Muscle layer of duodenum (tissue), 2 donors: ENCODE measurements at regions not wholly inside any gene's neighbourhood (a gene's known extent, or its start where the extent isn't known, plus 50 kb on each side); places are given as distances from the start of the nearest gene placed in this dataset.

Source experiments
- H3K27ac ChIP-seq: one replicate; pipeline ENCODE4 v1.7.0; 2013; ENCODE audit warnings: mild to moderate bottlenecking, low read length
- H3K27me3 ChIP-seq: one replicate; pipeline ENCODE4 v1.7.0; 2013; ENCODE audit warnings: low read depth, mild to moderate bottlenecking, control low read depth, low read length
- H3K36me3 ChIP-seq, 2 donors: one replicate each; pipeline ENCODE4 v1.7.0; 2013; ENCODE audit warnings: low read length in 2 of 2, control low read depth in 1 of 2, mild to moderate bottlenecking in 1 of 2; ENCODE audit not compliant: insufficient read depth in 2 of 2, control insufficient read depth in 1 of 2
- H3K4me1 ChIP-seq, 2 donors: one replicate each; pipeline ENCODE4 v1.7.0; 2013; ENCODE audit warnings: low read length in 2 of 2, mild to moderate bottlenecking in 2 of 2, control low read depth in 1 of 2, moderate library complexity in 1 of 2; ENCODE audit not compliant: insufficient read depth in 2 of 2, control insufficient read depth in 1 of 2
- H3K4me3 ChIP-seq, 2 donors: one replicate each; pipeline ENCODE4 v1.7.0; 2013; ENCODE audit warnings: low read length in 2 of 2, low read depth in 1 of 2, mild to moderate bottlenecking in 1 of 2
- H3K9me3 ChIP-seq, 2 donors: one replicate each; pipeline ENCODE4 v1.7.0; 2013; ENCODE audit warnings: low read length in 2 of 2, control low read depth in 1 of 2, mild to moderate bottlenecking in 1 of 2; ENCODE audit not compliant: control insufficient read depth in 1 of 2
- donor health status: healthy.

DNA sequence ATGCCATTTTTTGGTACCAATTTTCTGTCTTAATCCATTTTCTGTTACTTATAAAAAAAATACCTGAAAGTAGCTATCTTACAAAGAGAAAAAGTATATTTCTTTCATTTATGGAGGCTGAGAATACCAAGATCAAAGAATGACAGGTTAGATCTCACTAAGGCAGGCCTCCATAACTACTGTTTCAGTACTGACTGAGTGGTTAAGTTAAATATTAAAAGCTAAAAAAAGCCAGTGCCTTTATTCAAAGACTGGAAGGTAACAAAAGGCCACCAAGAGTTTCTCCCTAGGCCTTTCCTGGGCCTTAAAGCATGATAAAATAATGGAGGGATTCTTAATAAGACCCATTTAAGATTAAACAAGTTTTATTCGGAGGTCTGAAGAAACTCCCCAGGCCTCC is 687.7 kb upstream of the ADGRL4 start:
- Histone ChIP-seq H3K4me3 (no peak overlapping the region), H3K9me3 (no peaks in the 10 kb centered on the region), H3K27ac (no peak overlapping the region), H3K27me3 (no peaks in the 10 kb centered on the region), H3K36me3 (no peaks in the 10 kb centered on the region), H3K4me1 (no peaks in the 10 kb centered on the region)

DNA sequence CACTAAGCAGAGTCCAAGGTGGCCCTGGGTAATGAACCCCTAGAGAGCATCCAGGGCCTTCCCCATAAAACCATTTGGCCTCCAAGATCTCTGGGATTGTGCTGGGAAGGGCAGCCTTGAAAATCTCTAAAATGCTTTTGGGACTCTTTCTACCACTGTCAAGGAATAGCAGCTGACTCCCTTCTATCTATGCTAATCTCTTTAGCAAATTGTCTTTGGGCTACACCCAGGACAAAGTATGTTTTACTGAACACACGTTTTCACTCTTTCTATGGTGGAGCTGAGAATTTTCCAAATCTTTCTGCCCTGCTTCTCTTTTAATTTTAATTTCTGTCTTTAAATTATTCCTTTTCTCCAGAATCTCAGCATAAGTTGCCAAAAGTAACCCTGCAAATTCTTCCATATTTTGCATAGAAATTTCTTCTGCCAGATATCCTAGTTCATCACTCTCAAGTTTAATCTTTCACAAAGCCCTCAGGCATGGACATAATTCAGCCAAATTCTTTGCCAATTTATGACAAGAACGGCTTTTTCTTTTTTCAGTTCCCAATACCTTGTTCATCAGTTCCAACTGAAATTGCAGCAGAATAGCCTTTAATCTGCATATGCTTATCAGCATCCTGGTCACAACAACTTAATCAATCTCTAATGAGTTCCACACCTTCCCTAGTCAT is 687.0 kb upstream of the ADGRL4 start:
- H3K4me1 ChIP-seq = no peaks in the 10 kb centered on the region
- no peaks in the 10 kb centered on the region for H3K27me3 ChIP-seq
- no peak overlapping the region for H3K4me3 ChIP-seq
- H3K27ac ChIP-seq = no peak overlapping the region
- no peaks in the 10 kb centered on the region for H3K36me3 ChIP-seq
- no peaks in the 10 kb centered on the region for H3K9me3 ChIP-seq

DNA sequence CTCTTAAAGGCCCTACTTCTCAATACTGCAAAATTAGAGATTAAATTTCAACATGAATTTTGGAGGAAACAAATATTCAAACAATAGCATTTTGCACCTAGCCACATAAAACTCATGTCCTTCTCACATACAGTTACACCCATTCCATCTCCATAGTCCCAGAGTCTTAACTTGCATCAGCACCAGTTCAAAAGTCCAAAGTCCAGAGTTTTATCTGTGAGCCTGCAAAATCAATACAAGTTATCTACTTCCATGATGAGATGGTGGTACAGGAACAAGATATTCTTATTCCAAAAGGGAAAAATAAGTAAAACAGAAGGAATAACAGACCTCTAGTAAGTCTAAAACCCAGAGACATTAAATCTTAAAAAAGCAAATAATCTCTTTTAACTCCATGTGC is 686.0 kb upstream of the ADGRL4 start:
- no peak overlapping the region for H3K4me3 ChIP-seq
- no peaks in the 10 kb centered on the region for H3K4me1 ChIP-seq
- H3K27ac ChIP-seq = no peak overlapping the region

DNA sequence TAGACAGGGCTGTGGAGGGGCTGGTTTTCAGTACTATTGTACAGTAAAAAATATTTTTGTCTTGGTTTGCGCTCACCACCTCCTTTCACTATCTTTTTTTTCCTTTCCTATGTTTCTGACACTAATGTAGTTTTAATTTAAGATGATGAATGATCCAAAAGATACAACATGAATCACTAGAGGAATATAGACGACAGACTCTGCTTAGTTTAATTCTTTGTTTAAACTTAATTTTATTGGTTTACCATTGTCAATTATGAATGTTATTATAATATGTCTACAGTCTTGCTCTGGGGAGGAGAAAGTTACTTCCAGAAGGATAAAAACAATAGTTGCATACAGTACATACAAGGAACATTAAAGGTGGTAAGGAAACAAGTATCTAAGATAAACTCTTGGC is 682.4 kb upstream of the ADGRL4 start:
- Histone ChIP-seq H3K9me3 (no peaks in the 10 kb centered on the region), H3K27ac (no peak overlapping the region), H3K36me3 (no peaks in the 10 kb centered on the region), H3K4me1 (no peaks in the 10 kb centered on the region), H3K4me3 (no peak overlapping the region), H3K27me3 (no peaks in the 10 kb centered on the region)

More for the DNA sequence above, 686.0 kb upstream of the ADGRL4 start:
- H3K36me3 ChIP-seq = no peaks in the 10 kb centered on the region
- H3K9me3 ChIP-seq = no peaks in the 10 kb centered on the region
- no peaks in the 10 kb centered on the region for H3K27me3 ChIP-seq

DNA sequence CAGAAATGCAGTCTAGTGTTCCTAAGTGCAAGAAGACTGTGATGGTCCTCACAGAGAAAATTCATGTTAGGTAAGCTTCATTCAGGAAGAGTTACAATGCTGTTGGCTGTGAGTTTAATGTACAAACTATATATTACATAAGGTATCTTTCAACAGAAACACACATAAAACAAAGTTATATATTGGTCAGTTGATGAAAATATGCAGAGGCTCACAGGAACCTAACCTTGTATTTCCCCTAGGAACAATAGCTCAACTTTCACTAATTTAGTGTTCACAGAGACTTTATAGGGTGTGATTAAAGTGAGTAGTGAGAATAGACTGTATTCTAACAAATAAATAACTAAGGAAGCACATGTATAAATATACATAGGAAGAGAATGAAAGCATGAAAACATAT is 676.9 kb upstream of the ADGRL4 start:
- H3K4me3 ChIP-seq = no peak overlapping the region
- H3K27ac ChIP-seq = no peak overlapping the region
- no peaks in the 10 kb centered on the region for H3K9me3 ChIP-seq
- H3K36me3 ChIP-seq = no peaks in the 10 kb centered on the region
- no peaks in the 10 kb centered on the region for H3K27me3 ChIP-seq
- no peaks in the 10 kb centered on the region for H3K4me1 ChIP-seq

DNA sequence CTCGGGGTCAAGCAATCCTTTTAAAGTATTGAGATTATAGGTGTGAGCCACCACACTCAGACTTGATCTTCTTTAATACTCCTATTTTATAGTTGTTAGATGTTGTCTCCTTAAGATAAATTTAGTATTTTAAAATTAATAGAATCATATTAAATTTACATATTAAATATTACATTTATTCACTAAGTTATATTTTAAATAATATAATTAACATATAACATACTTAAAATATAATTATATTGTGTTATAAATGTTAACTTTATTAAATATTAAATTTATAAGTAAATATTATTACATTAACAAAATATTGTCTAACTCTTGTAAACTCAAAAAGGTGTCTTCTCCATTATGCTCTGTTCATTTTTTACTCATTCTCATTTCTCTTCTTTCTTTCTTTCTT is 675.9 kb upstream of the ADGRL4 start:
- H3K27ac ChIP-seq = no peak overlapping the region
- H3K27me3 ChIP-seq = no peaks in the 10 kb centered on the region
- H3K4me3 ChIP-seq = no peak overlapping the region
- no peaks in the 10 kb centered on the region for H3K36me3 ChIP-seq
- no peaks in the 10 kb centered on the region for H3K9me3 ChIP-seq
- no peaks in the 10 kb centered on the region for H3K4me1 ChIP-seq

DNA sequence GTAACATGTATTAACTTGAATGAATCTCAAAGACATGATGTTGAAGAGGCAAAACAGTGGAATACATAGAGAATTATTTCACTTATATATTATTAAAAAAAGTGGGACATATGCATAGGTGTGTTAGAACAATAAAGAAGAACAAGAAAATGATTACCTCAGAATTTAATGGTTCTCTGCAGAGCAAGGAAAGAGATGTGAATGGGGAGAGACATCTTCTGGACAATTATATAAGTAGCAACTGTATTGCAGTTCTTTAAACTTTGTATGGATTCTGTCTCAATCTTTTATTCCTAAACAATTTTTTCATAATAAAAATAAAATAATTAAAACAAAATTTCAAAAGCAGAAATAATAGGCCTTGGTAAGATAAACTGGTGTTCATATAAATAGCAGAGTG is 674.9 kb upstream of the ADGRL4 start:
- Histone ChIP-seq H3K4me1 (no peaks in the 10 kb centered on the region), H3K27me3 (no peaks in the 10 kb centered on the region), H3K9me3 (no peaks in the 10 kb centered on the region), H3K36me3 (no peaks in the 10 kb centered on the region), H3K27ac (no peak overlapping the region), H3K4me3 (no peak overlapping the region)

DNA sequence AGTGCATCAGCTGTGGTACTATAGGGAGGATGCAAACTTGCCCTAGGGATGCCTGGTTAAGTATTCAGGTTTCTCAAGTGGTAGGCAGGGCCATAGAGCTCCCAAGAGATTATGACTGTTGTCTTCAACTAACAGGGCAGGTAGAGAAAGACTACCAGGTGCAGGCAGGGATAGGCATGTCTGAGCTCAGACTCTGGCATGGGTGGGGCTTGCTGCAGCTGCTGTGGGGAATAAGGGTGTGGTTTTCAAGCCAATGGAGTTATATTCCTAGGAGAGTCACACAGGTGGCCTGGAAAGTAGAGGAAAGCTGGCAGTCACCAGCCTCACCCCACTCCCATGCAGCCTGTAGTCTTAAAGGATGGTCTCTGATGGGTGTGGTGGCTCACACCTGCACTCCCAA is 673.4 kb upstream of the ADGRL4 start:
- Histone ChIP-seq H3K36me3 (no peaks in the 10 kb centered on the region), H3K27me3 (no peaks in the 10 kb centered on the region), H3K4me3 (no peak overlapping the region), H3K4me1 (no peaks in the 10 kb centered on the region), H3K9me3 (no peaks in the 10 kb centered on the region), H3K27ac (no peak overlapping the region)

DNA sequence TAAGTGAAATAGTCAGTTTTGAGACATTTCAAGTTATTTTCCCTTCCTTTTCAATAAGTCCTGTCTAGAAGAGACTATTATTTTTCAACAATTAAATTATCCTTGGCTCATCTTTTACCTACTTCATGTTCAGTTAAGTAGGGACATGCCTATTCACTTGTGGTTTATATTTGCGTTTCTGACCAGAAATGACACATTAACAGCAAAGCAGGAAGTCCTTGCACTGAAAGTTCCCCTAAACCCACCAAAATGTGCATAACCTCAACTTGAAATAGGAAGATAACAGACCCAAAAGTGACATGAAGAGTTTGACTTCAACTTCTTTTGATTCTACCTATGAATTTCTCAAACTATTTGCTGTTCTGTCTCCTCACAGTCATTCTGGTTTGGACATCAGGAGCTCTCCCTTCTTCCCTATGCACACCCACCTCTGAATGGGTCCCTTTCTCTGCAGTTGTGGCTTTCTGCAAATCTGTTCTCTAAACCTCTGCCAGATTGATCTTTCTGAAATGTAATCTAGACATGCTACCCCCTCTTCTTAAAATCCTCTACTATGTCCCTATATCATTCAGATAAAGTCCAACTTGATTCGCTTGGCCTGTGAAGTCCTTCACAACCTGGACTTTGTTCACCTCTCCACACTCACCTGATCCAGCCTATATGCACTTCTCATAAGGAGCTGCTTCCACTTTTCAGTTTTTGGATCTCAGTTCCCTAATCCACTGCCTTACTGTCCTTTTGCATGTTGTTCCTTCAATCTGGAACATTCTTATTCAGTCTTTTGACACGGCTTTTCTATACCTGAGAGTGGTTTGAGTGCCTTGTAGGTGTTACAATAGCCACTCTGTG is 661.5 kb upstream of the ADGRL4 start:
- H3K4me1 ChIP-seq = no peaks in the 10 kb centered on the region
- H3K27ac ChIP-seq = no peak overlapping the region
- H3K4me3 ChIP-seq = no peak overlapping the region
- no peaks in the 10 kb centered on the region for H3K36me3 ChIP-seq
- H3K27me3 ChIP-seq = no peaks in the 10 kb centered on the region
- no peaks in the 10 kb centered on the region for H3K9me3 ChIP-seq

DNA sequence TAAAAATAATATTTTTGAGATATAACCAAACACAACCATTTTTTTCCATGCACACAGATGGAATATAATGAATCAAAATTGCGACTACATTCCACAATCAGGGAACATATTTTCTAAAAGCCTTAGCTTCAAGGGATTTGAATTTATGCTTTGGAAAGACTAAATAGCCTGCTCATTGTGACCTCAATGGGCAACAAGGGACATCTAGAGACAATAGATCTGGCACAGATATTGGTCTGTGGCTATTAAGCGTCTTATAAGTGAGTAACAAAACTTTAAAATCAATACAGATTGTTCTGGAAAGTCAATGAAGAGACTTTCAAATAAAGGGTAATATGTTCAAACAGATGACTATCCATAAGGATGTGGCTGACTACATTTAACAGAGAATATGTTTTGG is 660.6 kb upstream of the ADGRL4 start:
- H3K27ac ChIP-seq = no peak overlapping the region
- no peaks in the 10 kb centered on the region for H3K9me3 ChIP-seq
- H3K4me1 ChIP-seq = no peaks in the 10 kb centered on the region

DNA sequence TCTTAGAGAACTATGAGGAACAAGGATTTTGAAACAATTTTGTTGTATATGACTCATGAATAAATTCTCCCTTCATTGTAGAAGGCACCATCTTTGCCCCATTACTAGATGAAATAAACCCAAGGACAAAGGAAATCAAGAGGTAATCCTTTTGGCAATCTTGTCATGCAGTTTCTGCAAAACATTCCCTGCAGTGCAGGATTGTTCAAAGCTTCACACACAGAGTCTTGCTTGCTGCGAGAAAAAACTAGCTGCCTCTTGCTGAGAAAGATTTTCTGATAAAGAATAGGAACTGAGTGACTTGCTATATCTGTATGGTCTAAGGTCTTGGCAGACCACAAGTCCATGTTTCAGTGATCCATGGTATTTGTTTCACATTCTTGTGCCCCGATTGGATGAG is 657.4 kb upstream of the ADGRL4 start:
- no peaks in the 10 kb centered on the region for H3K36me3 ChIP-seq
- H3K27me3 ChIP-seq = no peaks in the 10 kb centered on the region
- H3K4me1 ChIP-seq = no peaks in the 10 kb centered on the region
- H3K4me3 ChIP-seq = no peak overlapping the region
- H3K27ac ChIP-seq = no peak overlapping the region
- H3K9me3 ChIP-seq = no peaks in the 10 kb centered on the region

More for the DNA sequence above, 660.6 kb upstream of the ADGRL4 start:
- H3K36me3 ChIP-seq = no peaks in the 10 kb centered on the region
- H3K27me3 ChIP-seq = no peaks in the 10 kb centered on the region
- no peak overlapping the region for H3K4me3 ChIP-seq
